ENCODE measurements at regions not wholly inside any gene's neighbourhood (a gene's known extent, or its start where the extent isn't known, plus 50 kb on each side); places are given as distances from the start of the nearest gene placed in this dataset.

GRCh38 chr3:154956815-154957214 lies 123.3 kb upstream of the MME start:
- Mint-ChIP-seq H3K27ac (no peak overlapping the region), H3K4me3 (no peak overlapping the region), H3K27me3 (ENCODE audit: low read depth) (no peaks in the 10 kb centered on the region), H3K9me3 (peaks cover 10% of the 10 kb centered on the region), H3K4me1 (no peaks in the 10 kb centered on the region), H3K36me3 (ENCODE audit: low read depth) (no peaks in the 10 kb centered on the region)
- TF ChIP-seq CTCF (IDR thresholded peaks at IDR 0.05; ENCODE audit: unreplicated experiment in 3 of 3) = no peak

GRCh38 chr3:154955907-154956533 lies 124.1 kb upstream of the MME start:
- H3K27me3 Mint-ChIP-seq (ENCODE audit: low read depth) = no peaks in the 10 kb centered on the region
- no peaks in the 10 kb centered on the region for H3K4me1 Mint-ChIP-seq

GRCh38 chr3:154954757-154955156 lies 125.4 kb upstream of the MME start:
- Mint-ChIP-seq H3K4me3 (no peak overlapping the region), H3K4me1 (no peaks in the 10 kb centered on the region), H3K36me3 (ENCODE audit: low read depth) (no peaks in the 10 kb centered on the region), H3K27ac (no peak overlapping the region), H3K9me3 (peaks cover 18% of the 10 kb centered on the region), H3K27me3 (ENCODE audit: low read depth) (no peaks in the 10 kb centered on the region)
- peak; percentile 17 to 44 (median 27) for TF ChIP-seq CTCF (IDR thresholded peaks at IDR 0.05; ENCODE audit: unreplicated experiment in 3 of 3)

More at GRCh38 chr3:154955907-154956533, 124.1 kb upstream of the MME start:
- Mint-ChIP-seq H3K9me3 (peaks cover 16% of the 10 kb centered on the region), H3K4me3 (no peak overlapping the region), H3K27ac (no peak overlapping the region), H3K36me3 (ENCODE audit: low read depth) (no peaks in the 10 kb centered on the region)
- no peak for TF ChIP-seq CTCF (IDR thresholded peaks at IDR 0.05; ENCODE audit: unreplicated experiment in 3 of 3)

- no peak for TF ChIP-seq CTCF (IDR thresholded peaks at IDR 0.05; ENCODE audit: unreplicated experiment in 3 of 3)
- H3K4me3 Mint-ChIP-seq = no peak overlapping the region
- no peaks in the 10 kb centered on the region for H3K27me3 Mint-ChIP-seq (ENCODE audit: low read depth)
- peaks cover 25% of the 10 kb centered on the region for H3K9me3 Mint-ChIP-seq
- H3K36me3 Mint-ChIP-seq (ENCODE audit: low read depth) = no peaks in the 10 kb centered on the region
- no peak overlapping the region for H3K27ac Mint-ChIP-seq
- no peaks in the 10 kb centered on the region for H3K4me1 Mint-ChIP-seq
These were observed 126.6 kb upstream of the MME start for GRCh38 chr3:154953538-154953937.

GRCh38 chr3:154952553-154952952 lies 127.6 kb upstream of the MME start:
- TF ChIP-seq CTCF (IDR thresholded peaks at IDR 0.05; ENCODE audit: unreplicated experiment in 3 of 3) = no peak
- Mint-ChIP-seq H3K9me3 (peaks cover 31% of the 10 kb centered on the region), H3K27ac (no peak overlapping the region), H3K4me3 (no peak overlapping the region), H3K27me3 (ENCODE audit: low read depth) (no peaks in the 10 kb centered on the region), H3K36me3 (ENCODE audit: low read depth) (no peaks in the 10 kb centered on the region), H3K4me1 (no peaks in the 10 kb centered on the region)

GRCh38 chr3:154943981-154944380 lies 136.1 kb upstream of the MME start:
- Mint-ChIP-seq H3K4me1 (no peaks in the 10 kb centered on the region), H3K36me3 (ENCODE audit: low read depth) (no peaks in the 10 kb centered on the region), H3K27me3 (ENCODE audit: low read depth) (no peaks in the 10 kb centered on the region), H3K27ac (no peak overlapping the region), H3K4me3 (no peak overlapping the region), H3K9me3 (peaks cover 56% of the 10 kb centered on the region)
- TF ChIP-seq CTCF (IDR thresholded peaks at IDR 0.05; ENCODE audit: unreplicated experiment in 3 of 3) = no peak

All from nephron (organoid).